Uterus (tissue), 2 donors: ENCODE measurements at regions not wholly inside any gene's neighbourhood (a gene's known extent, or its start where the extent isn't known, plus 50 kb on each side); places are given as distances from the start of the nearest gene placed in this dataset.

Experiments
- POLR2A ChIP-seq, 2 donors: fragments of 450-650 bp; IDR thresholded peaks; one replicate each; pipeline ENCODE4 v1.6.1; 2016; ENCODE audit warnings: antibody characterized with exemption in 2 of 2, mild to moderate bottlenecking in 1 of 2, moderate library complexity in 1 of 2
- TF ChIP-seq, protein P1 (sequence below), 4 experiments: fragments of 200-600 bp in 2 of 4; fragments of 450-650 bp in 2 of 4; sonication (generic) in 2 of 4; IDR thresholded peaks; one replicate each; pipeline ENCODE4 v1.5.1; 2016 to 2019; ENCODE audit warnings: antibody characterized with exemption in 4 of 4, mild to moderate bottlenecking in 2 of 4, moderate library complexity in 1 of 4

DNA sequence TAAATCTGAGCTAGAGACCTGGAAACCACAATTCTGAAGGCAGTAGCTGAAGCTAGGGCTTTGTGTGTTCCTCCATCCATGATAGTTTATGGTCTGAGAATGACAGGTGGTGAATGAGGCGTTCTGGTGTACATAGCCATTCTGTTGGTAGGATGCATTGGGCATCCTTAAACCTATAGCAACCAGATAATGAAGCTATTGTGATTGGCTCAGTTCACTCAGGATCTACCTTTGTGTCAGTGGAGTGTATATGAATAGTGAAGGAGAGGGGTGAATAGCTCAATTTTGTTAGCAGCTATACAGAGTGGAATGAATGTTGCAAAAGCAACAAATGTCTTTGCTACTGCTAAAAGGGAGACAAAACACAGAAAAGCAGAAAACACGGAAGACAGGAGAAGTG is 80.0 kb upstream of the PCDH20 start:
- TF ChIP-seq, protein P1, sequence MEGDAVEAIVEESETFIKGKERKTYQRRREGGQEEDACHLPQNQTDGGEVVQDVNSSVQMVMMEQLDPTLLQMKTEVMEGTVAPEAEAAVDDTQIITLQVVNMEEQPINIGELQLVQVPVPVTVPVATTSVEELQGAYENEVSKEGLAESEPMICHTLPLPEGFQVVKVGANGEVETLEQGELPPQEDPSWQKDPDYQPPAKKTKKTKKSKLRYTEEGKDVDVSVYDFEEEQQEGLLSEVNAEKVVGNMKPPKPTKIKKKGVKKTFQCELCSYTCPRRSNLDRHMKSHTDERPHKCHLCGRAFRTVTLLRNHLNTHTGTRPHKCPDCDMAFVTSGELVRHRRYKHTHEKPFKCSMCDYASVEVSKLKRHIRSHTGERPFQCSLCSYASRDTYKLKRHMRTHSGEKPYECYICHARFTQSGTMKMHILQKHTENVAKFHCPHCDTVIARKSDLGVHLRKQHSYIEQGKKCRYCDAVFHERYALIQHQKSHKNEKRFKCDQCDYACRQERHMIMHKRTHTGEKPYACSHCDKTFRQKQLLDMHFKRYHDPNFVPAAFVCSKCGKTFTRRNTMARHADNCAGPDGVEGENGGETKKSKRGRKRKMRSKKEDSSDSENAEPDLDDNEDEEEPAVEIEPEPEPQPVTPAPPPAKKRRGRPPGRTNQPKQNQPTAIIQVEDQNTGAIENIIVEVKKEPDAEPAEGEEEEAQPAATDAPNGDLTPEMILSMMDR (IDR thresholded peaks at IDR 0.05) = no peak
- no peak for TF ChIP-seq POLR2A (IDR thresholded peaks at IDR 0.05)
